ENCODE measurements at regions not wholly inside any gene's neighbourhood (a gene's known extent, or its start where the extent isn't known, plus 50 kb on each side); places are given as distances from the start of the nearest gene placed in this dataset.

DNA sequence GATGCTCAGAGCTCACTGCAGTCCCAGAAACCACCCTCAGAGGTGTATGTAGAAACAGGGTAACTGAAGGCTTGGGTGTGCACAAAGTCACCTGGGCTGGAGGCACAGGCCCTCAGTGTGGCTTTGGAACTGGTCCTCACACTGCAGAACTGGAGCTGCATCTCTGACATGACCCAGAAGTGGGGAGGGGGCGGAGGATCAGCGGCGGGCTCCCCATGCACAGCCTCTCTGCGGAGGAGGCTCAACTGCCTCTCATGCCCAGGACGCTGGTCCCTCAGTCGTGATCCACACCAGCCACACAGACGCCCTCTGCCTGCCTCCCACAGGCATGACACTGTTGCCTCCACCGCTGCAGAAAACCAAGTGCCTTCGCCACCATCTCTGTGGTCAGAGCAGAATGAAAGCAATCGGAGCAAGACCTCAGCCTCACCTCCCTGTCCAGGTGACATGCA is 73.7 kb downstream of the TM2D3 start:
- H3K27ac ChIP-seq (ENCODE audit: low read depth, low read length): no peak overlapping the region
- H3K9me3 ChIP-seq (ENCODE audit: low read depth, low read length): no peaks in the 10 kb centered on the region
- peaks cover 8% of the 10 kb centered on the region for H3K4me1 ChIP-seq (ENCODE audit: insufficient read depth, low read length)
- DNase-seq (ENCODE audit: insufficient read length, low spot score, missing footprints): no peak
- no peaks in the 10 kb centered on the region for H3K36me3 ChIP-seq (ENCODE audit: insufficient read depth, low read length)
- no peak overlapping the region for H3K4me3 ChIP-seq (ENCODE audit: insufficient read depth, low read length)
- H3K27me3 ChIP-seq (ENCODE audit: insufficient read depth, low read length): peaks cover 3% of the 10 kb centered on the region
- no peaks in the 10 kb centered on the region for H3K79me2 ChIP-seq (ENCODE audit: insufficient read depth, low read length)
- TF ChIP-seq, protein P1, sequence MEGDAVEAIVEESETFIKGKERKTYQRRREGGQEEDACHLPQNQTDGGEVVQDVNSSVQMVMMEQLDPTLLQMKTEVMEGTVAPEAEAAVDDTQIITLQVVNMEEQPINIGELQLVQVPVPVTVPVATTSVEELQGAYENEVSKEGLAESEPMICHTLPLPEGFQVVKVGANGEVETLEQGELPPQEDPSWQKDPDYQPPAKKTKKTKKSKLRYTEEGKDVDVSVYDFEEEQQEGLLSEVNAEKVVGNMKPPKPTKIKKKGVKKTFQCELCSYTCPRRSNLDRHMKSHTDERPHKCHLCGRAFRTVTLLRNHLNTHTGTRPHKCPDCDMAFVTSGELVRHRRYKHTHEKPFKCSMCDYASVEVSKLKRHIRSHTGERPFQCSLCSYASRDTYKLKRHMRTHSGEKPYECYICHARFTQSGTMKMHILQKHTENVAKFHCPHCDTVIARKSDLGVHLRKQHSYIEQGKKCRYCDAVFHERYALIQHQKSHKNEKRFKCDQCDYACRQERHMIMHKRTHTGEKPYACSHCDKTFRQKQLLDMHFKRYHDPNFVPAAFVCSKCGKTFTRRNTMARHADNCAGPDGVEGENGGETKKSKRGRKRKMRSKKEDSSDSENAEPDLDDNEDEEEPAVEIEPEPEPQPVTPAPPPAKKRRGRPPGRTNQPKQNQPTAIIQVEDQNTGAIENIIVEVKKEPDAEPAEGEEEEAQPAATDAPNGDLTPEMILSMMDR (IDR thresholded peaks at IDR 0.05; ENCODE audit: extremely low read depth, low read depth, low read length): peak; percentile 54
- no peak overlapping the region for H2AFZ ChIP-seq (ENCODE audit: low read length)
- H3K4me2 ChIP-seq (ENCODE audit: insufficient read depth, low read length): no peak overlapping the region
- no peaks in the 10 kb centered on the region for H4K20me1 ChIP-seq (ENCODE audit: insufficient read depth, low read length)

DNA sequence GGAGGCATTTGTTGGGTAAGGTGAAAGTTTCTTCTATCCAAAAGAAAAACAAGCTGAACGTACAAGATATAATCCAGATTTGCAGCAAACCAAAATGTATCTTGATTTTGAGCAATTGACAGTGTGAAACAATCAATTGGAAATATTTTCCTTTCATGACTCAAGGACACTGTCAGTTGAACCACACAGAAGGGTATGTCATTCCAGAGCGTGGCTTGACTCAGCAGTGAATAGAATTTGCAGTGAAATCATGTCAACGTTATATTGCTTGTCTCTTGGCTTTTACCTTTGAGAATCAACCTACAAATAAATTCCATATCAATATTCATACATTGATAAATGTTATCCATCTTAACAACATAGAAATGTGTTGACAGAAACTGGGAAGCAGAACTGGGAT is 78.2 kb downstream of the TM2D3 start:
- TF ChIP-seq, protein P1 (IDR thresholded peaks at IDR 0.05; ENCODE audit: extremely low read depth, low read depth, low read length): no peak
- Histone ChIP-seq H3K9me3 (ENCODE audit: low read depth, low read length) (no peaks in the 10 kb centered on the region), H3K4me2 (ENCODE audit: insufficient read depth, low read length) (no peak overlapping the region), H3K79me2 (ENCODE audit: insufficient read depth, low read length) (no peaks in the 10 kb centered on the region), H3K27ac (ENCODE audit: low read depth, low read length) (no peak overlapping the region), H3K36me3 (ENCODE audit: insufficient read depth, low read length) (no peaks in the 10 kb centered on the region), H4K20me1 (ENCODE audit: insufficient read depth, low read length) (no peaks in the 10 kb centered on the region), H3K4me3 (ENCODE audit: insufficient read depth, low read length) (no peak overlapping the region), H3K4me1 (ENCODE audit: insufficient read depth, low read length) (peaks cover under 1% of the 10 kb centered on the region), H3K27me3 (ENCODE audit: insufficient read depth, low read length) (peaks cover 3% of the 10 kb centered on the region), H2AFZ (ENCODE audit: low read length) (no peak overlapping the region)
- DNase-seq (ENCODE audit: insufficient read length, low spot score, missing footprints): no peak

DNA sequence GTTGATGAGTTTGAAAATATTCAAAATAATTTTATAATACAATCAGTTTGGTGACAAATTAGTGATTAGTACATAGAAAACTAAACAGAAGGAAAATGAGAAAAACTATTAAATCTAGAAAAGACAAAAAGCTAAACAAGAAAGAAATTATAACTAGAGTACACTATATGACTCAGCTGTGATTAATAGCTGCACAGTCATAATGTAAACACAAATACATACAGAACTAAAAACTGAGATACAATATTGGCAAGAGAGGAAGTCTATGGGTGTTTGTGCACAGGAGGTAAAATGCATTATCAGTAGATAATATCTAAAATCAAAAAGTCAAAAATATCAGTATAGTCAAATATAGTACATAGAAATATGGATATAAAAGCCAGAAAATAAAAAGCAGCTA is 80.7 kb upstream of the PCSK6 start:
- H3K9me3 ChIP-seq (ENCODE audit: low read depth, low read length): no peaks in the 10 kb centered on the region
- TF ChIP-seq, protein P1 (IDR thresholded peaks at IDR 0.05; ENCODE audit: extremely low read depth, low read depth, low read length): no peak
- H3K27ac ChIP-seq (ENCODE audit: low read depth, low read length): no peak overlapping the region
- DNase-seq (ENCODE audit: insufficient read length, low spot score, missing footprints): peak; percentile 89
- no peak overlapping the region for H3K4me2 ChIP-seq (ENCODE audit: insufficient read depth, low read length)
- H3K4me3 ChIP-seq (ENCODE audit: insufficient read depth, low read length): no peak overlapping the region
- H3K4me1 ChIP-seq (ENCODE audit: insufficient read depth, low read length): peaks cover 9% of the 10 kb centered on the region
- no peaks in the 10 kb centered on the region for H3K27me3 ChIP-seq (ENCODE audit: insufficient read depth, low read length)
- H2AFZ ChIP-seq (ENCODE audit: low read length): no peak overlapping the region
- no peaks in the 10 kb centered on the region for H4K20me1 ChIP-seq (ENCODE audit: insufficient read depth, low read length)
- H3K79me2 ChIP-seq (ENCODE audit: insufficient read depth, low read length): no peaks in the 10 kb centered on the region
- H3K36me3 ChIP-seq (ENCODE audit: insufficient read depth, low read length): no peaks in the 10 kb centered on the region

DNA sequence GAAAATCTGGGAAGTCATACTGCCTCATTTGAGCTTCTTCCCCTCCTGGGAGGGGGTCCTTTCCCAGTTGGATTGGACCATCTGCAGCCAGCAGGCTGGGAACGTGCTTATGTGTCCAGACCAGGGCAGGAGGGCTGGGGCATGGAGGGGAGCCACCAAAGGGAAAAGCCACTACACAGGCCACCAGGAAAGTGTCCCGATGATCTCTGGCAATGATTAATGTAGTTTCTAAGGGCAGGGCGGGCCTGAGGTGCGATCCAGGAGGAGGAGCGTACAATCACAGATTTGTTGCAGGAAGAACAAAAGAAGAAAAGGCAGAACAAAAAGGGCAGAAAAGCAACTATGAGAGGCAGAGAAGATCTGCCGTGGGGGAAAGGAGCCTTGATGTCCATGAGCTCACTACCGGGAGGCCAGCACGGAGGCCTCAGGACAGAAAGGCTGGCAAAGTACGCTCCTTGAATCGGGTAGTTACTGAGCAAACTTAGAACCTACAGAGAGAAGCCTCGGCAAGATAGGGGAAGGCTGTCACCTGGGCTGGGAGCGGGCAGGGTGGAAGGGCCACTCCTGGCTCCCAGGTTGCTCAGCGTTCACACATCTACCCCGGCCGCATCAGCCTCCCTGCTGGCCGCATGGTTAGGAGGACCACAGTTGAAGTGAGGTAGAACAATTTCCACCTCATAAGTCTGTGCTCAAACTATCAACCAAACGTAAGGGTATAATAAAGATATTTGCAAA is 79.5 kb upstream of the PCSK6 start:
- Histone ChIP-seq H4K20me1 (ENCODE audit: insufficient read depth, low read length) (no peaks in the 10 kb centered on the region), H3K4me1 (ENCODE audit: insufficient read depth, low read length) (peaks cover 9% of the 10 kb centered on the region), H2AFZ (ENCODE audit: low read length) (no peak overlapping the region), H3K9me3 (ENCODE audit: low read depth, low read length) (no peaks in the 10 kb centered on the region), H3K36me3 (ENCODE audit: insufficient read depth, low read length) (no peaks in the 10 kb centered on the region), H3K4me2 (ENCODE audit: insufficient read depth, low read length) (peak overlapping the region; percentile 46), H3K4me3 (ENCODE audit: insufficient read depth, low read length) (no peak overlapping the region), H3K79me2 (ENCODE audit: insufficient read depth, low read length) (no peaks in the 10 kb centered on the region), H3K27me3 (ENCODE audit: insufficient read depth, low read length) (no peaks in the 10 kb centered on the region), H3K27ac (ENCODE audit: low read depth, low read length) (no peak overlapping the region)
- DNase-seq (ENCODE audit: insufficient read length, low spot score, missing footprints): no peak
- TF ChIP-seq, protein P1 (IDR thresholded peaks at IDR 0.05; ENCODE audit: extremely low read depth, low read depth, low read length): no peak
